ENCODE measurements at regions not wholly inside any gene's neighbourhood (a gene's known extent, or its start where the extent isn't known, plus 50 kb on each side); places are given as distances from the start of the nearest gene placed in this dataset.
A peak's percentile ranks its signal among the peaks of the same experiment; 100 is the strongest.
"Not testable (repeated sequence)": the region's sequence is repeated elsewhere in the genome, so short reads cannot be mapped to it uniquely, and the experiment has no call there.

- peak; percentile 3 for DNase-seq
Measured at GRCh38 chr2:92072461-92073035, 2798.7 kb upstream of the TEKT4 start.

DNA sequence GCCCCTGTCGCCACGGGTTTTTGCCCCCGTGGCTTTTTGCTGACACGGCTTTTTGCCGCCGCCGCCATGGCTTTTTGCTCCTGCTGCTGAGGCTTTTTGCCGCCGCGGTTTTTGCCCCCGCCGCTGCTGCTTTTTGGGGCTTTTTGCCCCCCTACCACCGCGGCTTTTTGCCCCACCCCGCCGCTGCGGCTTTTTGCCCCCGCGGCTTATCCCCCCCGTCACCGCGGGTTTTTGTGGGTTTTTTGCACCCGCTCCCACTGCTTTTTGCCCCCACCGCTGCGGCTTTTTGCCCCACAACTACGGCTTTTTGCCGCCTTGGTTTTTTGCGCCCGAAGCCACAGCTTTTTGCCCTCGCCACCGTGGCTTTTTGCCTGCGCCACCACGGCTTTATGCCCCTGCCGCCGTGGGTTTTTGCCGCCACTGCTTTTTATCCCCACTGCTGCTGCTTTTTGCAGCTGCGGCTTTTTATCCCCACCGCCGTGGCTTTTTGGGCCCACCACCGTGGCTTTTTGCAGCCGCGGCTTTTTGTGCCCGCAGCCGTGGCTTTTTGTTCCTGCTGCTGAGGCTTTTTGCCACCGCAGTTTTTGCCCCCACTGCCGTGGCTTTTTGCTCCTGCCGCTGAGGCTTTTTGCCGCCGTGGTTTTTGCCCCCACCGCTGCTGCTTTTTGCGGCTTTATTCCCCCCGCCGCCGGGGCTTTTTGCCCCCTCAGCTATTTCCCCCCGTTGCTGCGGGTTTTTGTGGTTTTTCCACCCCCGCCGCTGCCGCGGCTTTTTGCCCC lies 2798.0 kb upstream of the TEKT4 start:
- DNase-seq: no peak

DNA sequence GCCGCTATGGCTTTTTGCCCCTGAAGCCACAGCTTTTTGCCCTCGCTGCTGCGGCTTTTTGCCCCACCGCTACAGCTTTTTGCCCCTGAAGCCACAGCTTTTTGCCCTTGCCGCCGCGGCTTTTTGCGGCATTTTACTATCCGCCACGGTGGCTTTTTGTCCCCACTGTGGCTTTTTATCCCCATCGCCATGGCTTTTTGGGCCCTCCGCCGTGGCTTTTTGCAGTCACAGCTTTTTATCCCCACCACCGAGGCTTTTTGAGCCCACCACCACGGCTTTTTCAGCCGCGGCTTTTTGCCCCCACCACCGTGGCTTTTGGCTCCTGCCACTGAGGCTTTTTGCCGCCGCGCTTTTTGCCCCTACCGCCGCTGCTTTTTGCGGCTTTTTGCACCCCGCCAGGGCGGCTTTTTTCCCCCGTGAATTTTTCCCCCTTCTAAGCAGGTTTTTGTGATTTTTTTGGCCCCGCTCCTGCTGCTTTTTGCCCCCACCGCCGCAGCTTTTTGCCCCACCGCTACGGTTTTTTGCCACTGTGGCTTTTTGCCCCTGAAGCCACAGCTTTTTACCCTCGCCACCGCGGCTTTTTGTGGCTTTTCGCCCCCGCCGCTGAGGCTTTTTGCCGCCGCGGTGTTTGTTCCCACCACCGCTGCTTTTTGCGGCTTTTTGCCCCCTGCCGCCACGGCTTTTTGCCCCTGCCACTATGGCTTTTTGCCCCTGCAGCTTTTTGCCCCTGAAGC lies 2797.2 kb upstream of the TEKT4 start:
- no peak for DNase-seq

DNA sequence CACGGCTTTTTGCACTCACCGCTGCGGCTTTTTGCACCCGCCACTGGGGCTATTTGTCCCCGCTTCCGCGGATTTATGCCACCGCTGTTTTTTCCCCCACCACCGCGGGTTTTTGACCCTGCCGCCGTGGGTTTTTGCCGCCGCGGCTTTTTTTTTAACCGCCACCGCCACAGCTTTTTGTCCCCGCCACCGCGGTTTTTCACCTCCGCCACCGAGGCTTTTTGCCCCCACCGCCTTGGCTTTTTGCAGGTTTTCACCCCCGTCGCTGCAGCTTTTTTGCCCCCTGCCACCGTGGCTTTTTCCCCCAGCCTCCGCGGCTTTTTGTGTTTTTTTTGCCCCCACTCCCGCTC lies 2796.7 kb upstream of the TEKT4 start:
- no peak for DNase-seq

- not testable (repeated sequence) for DNase-seq
Measured at GRCh38 chr2:92075363-92075762, 2795.9 kb upstream of the TEKT4 start.
